Caco-2 (cell line): ENCODE measurements at regions not wholly inside any gene's neighbourhood (a gene's known extent, or its start where the extent isn't known, plus 50 kb on each side); places are given as distances from the start of the nearest gene placed in this dataset.

Experiments
- BruUV-seq: library from RNA; stranded (reverse); fragments of 400-500 nt; replicated peaks from 2 replicates; lab custom pipeline; 2021; lab: Mats Ljungman, UMichigan
- CTCF ChIA-PET: fragments of 300-600 bp; sonication (Branson Sonifier 250); formaldehyde crosslinking; loops from one replicate; lab custom pipeline; 2022; ENCODE audit warnings: antibody characterized with exemption; lab: Charles Lee
- POLR2A ChIA-PET: fragments of 300-600 bp; sonication (Branson Sonifier 250); formaldehyde crosslinking; loops from one replicate; lab custom pipeline; 2022; ENCODE audit warnings: antibody characterized with exemption; lab: Charles Lee
- DNase-seq, 2 experiments: peaks; one replicate each; pipeline versions ENCODE4 v3.0.0 to v3.0.0-alpha.2; 2020 to 2022
- H3K27me3 ChIP-seq: replicated peaks from 2 replicates; pipeline ENCODE4 v1.6.0; 2011; ENCODE audit warnings: low read length; ENCODE audit not compliant: control insufficient read depth, insufficient read depth
- H3K36me3 ChIP-seq: 2 replicates; pipeline ENCODE4 v1.5.1; 2011; ENCODE audit warnings: low read length; ENCODE audit not compliant: control insufficient read depth, insufficient read depth
- H3K4me1 ChIP-seq: fragments of 250-450 bp; sonication (Bioruptor Pico); 2 replicates; pipeline ENCODE4 v1.5.1; 2020; ENCODE audit warnings: mild to moderate bottlenecking
- H3K4me3 ChIP-seq: 2 replicates; pipeline ENCODE4 v1.5.1; 2011; ENCODE audit warnings: low read depth, mild to moderate bottlenecking, control low read depth, low read length
- H3K9me3 ChIP-seq: fragments of 250-450 bp; sonication (Bioruptor Pico); 2 replicates; pipeline ENCODE4 v1.5.1; 2020; ENCODE audit warnings: mild to moderate bottlenecking, moderate library complexity
- H3K27ac Mint-ChIP-seq: one replicate; pipeline ENCODE4 v1.8.0; 2022; ENCODE audit warnings: mixed read lengths; ENCODE audit not compliant: unreplicated experiment
- H3K27me3 Mint-ChIP-seq: one replicate; pipeline ENCODE4 v1.8.0; 2022; ENCODE audit warnings: mixed read lengths; ENCODE audit not compliant: insufficient read depth, unreplicated experiment
- H3K36me3 Mint-ChIP-seq: one replicate; pipeline ENCODE4 v1.8.0; 2022; ENCODE audit warnings: mild to moderate bottlenecking, mixed read lengths; ENCODE audit not compliant: insufficient read depth, unreplicated experiment
- H3K4me1 Mint-ChIP-seq: one replicate; pipeline ENCODE4 v1.8.0; 2022; ENCODE audit warnings: low read depth, mixed read lengths; ENCODE audit not compliant: unreplicated experiment
- H3K4me3 Mint-ChIP-seq: one replicate; pipeline ENCODE4 v1.8.0; 2022; ENCODE audit warnings: mild to moderate bottlenecking, moderate library complexity, mixed read lengths; ENCODE audit not compliant: unreplicated experiment
- H3K9me3 Mint-ChIP-seq: one replicate; pipeline ENCODE4 v1.8.0; 2022; ENCODE audit warnings: mixed read lengths; ENCODE audit not compliant: unreplicated experiment
- intact Hi-C: fragments of 100-400 bp; cut with micrococcal nuclease; formaldehyde crosslinking; loops from one replicate; pipeline ENCODE4 v1.10.0; 2022; ENCODE audit not compliant: unreplicated experiment
- TF ChIP-seq, protein P1 (sequence below), 2 experiments: fragments of 200-600 bp in 1 of 2; IDR thresholded peaks; 1 replicate in 1 of 2; 2 replicates in 1 of 2; pipeline versions ENCODE4 v1.5.1 to v1.8.0; 2011 to 2022; ENCODE audit warnings: antibody characterized with exemption in 1 of 2, control low read depth in 1 of 2, inconsistent platforms in 1 of 2, low read depth in 1 of 2, low read length in 1 of 2, mild to moderate bottlenecking in 1 of 2, moderate library complexity in 1 of 2; ENCODE audit not compliant: insufficient read depth in 1 of 2, severe bottlenecking in 1 of 2, unreplicated experiment in 1 of 2

GRCh38 chr18:76592096-76592495 lies 97.1 kb upstream of the ZNF516 start:
- BruUV-seq: no TSS peak
- no peaks in the 10 kb centered on the region for H3K27me3 ChIP-seq
- Mint-ChIP-seq H3K9me3 (no peaks in the 10 kb centered on the region), H3K36me3 (no peaks in the 10 kb centered on the region), H3K4me1 (no peaks in the 10 kb centered on the region), H3K4me3 (no peak overlapping the region), H3K27me3 (peaks cover 4% of the 10 kb centered on the region), H3K27ac (no peak overlapping the region)
- no peak overlapping the region for H3K4me3 ChIP-seq
- no peaks in the 10 kb centered on the region for H3K9me3 ChIP-seq
- no peaks in the 10 kb centered on the region for H3K36me3 ChIP-seq
- TF ChIP-seq, protein P1, sequence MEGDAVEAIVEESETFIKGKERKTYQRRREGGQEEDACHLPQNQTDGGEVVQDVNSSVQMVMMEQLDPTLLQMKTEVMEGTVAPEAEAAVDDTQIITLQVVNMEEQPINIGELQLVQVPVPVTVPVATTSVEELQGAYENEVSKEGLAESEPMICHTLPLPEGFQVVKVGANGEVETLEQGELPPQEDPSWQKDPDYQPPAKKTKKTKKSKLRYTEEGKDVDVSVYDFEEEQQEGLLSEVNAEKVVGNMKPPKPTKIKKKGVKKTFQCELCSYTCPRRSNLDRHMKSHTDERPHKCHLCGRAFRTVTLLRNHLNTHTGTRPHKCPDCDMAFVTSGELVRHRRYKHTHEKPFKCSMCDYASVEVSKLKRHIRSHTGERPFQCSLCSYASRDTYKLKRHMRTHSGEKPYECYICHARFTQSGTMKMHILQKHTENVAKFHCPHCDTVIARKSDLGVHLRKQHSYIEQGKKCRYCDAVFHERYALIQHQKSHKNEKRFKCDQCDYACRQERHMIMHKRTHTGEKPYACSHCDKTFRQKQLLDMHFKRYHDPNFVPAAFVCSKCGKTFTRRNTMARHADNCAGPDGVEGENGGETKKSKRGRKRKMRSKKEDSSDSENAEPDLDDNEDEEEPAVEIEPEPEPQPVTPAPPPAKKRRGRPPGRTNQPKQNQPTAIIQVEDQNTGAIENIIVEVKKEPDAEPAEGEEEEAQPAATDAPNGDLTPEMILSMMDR (IDR thresholded peaks at IDR 0.05; ENCODE audit: insufficient read depth in 1 of 2, low read depth in 1 of 2, low read length in 1 of 2, severe bottlenecking in 1 of 2, unreplicated experiment in 1 of 2): no peak
- no peak for DNase-seq
- CTCF ChIA-PET: no interaction called here
- intact Hi-C loops: no loop called here
- POLR2A ChIA-PET: no interaction called here
- H3K4me1 ChIP-seq: no peaks in the 10 kb centered on the region

- ChIA-PET CTCF (no interaction called here), POLR2A (no interaction called here)
- H3K27me3 ChIP-seq: no peaks in the 10 kb centered on the region
- Mint-ChIP-seq H3K9me3 (no peaks in the 10 kb centered on the region), H3K27me3 (peaks cover 8% of the 10 kb centered on the region), H3K4me1 (no peaks in the 10 kb centered on the region), H3K36me3 (no peaks in the 10 kb centered on the region), H3K27ac (no peak overlapping the region), H3K4me3 (no peak overlapping the region)
- TF ChIP-seq, protein P1 (IDR thresholded peaks at IDR 0.05; ENCODE audit: insufficient read depth in 1 of 2, low read depth in 1 of 2, low read length in 1 of 2, severe bottlenecking in 1 of 2, unreplicated experiment in 1 of 2): no peak
- intact Hi-C loops: no loop called here
- no TSS peak for BruUV-seq
- no peaks in the 10 kb centered on the region for H3K9me3 ChIP-seq
- H3K4me3 ChIP-seq: no peak overlapping the region
- H3K4me1 ChIP-seq: no peaks in the 10 kb centered on the region
- no peaks in the 10 kb centered on the region for H3K36me3 ChIP-seq
- no peak for DNase-seq
Observed at GRCh38 chr18:76589866-76590265, 94.8 kb upstream of the ZNF516 start.

- BruUV-seq: no TSS peak
- no peak for DNase-seq
- no peaks in the 10 kb centered on the region for H3K36me3 Mint-ChIP-seq
- peaks cover 8% of the 10 kb centered on the region for H3K27me3 Mint-ChIP-seq
- POLR2A ChIA-PET: no interaction called here
- H3K27ac Mint-ChIP-seq: no peak overlapping the region
- H3K9me3 Mint-ChIP-seq: no peaks in the 10 kb centered on the region
- H3K4me3 Mint-ChIP-seq: no peak overlapping the region
- H3K27me3 ChIP-seq: no peaks in the 10 kb centered on the region
- TF ChIP-seq, protein P1 (IDR thresholded peaks at IDR 0.05; ENCODE audit: insufficient read depth in 1 of 2, low read depth in 1 of 2, low read length in 1 of 2, severe bottlenecking in 1 of 2, unreplicated experiment in 1 of 2): no peak
- no peaks in the 10 kb centered on the region for H3K36me3 ChIP-seq
- H3K4me1 Mint-ChIP-seq: no peaks in the 10 kb centered on the region
- no peaks in the 10 kb centered on the region for H3K9me3 ChIP-seq
- CTCF ChIA-PET: no interaction called here
- intact Hi-C loops: no loop called here
- no peaks in the 10 kb centered on the region for H3K4me1 ChIP-seq
- no peak overlapping the region for H3K4me3 ChIP-seq
Observed at GRCh38 chr18:76589316-76589715, 94.3 kb upstream of the ZNF516 start.
